G401 (cell line): ENCODE measurements at regions not wholly inside any gene's neighbourhood (a gene's known extent, or its start where the extent isn't known, plus 50 kb on each side); places are given as distances from the start of the nearest gene placed in this dataset.

Source experiments
- DNase-seq: peaks from one replicate; pipeline ENCODE4 v3.0.0-alpha.2; 2015; ENCODE audit warnings: low spot score
- in situ Hi-C: cut with HindIII; loops from 2 replicates; pipeline ENCODE4 v1.10.0; 2016; ENCODE audit warnings: low sequenced_read_pairs, mixed read lengths

- in situ Hi-C loops = no loop called here
- no peak for DNase-seq
Observed at GRCh38 chr6:23448281-23448680, 677.7 kb upstream of the NRSN1 start.

DNA sequence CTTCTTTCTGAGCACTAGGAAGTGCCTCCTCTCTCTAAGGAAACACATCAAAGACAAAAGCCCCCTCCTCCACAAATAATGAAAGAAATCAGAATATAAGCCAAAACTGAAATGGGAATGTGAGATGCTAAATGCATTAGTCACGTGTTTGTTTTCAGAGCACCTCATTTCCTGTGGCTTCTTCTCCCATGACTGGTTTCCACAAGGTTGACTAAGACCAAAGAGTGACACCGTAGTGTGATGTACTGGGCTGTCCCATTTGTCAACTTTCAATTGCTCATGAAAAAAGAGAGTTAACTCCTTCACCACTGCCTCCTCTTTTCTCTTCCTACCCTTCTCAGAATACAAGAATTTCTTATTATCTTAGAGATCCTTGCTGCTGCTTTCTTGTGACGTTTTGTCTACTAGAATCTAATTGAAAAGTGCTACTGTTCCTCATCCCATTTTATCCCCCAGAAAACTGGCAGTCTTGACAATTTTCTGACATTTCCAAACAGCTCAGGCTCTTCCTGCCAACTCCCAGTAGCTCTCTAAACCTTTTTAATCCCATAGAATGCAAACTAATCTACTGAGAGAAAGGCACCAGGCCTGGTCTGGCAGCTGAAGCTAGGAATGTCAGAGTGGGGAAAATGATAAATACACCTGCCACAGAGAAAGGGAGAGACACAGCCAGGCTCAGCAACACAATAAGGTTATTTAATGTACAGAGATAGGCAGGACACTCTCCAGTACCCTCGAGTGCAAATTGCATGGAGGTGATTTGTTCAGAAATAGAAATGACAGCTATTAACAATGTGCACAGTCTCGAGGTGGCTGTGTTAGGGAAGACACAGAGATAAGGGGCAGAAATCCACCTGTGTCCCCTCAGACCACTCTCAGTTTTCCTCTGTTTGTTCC is 671.7 kb upstream of the NRSN1 start:
- in situ Hi-C loops = no loop called here
- no peak for DNase-seq

DNA sequence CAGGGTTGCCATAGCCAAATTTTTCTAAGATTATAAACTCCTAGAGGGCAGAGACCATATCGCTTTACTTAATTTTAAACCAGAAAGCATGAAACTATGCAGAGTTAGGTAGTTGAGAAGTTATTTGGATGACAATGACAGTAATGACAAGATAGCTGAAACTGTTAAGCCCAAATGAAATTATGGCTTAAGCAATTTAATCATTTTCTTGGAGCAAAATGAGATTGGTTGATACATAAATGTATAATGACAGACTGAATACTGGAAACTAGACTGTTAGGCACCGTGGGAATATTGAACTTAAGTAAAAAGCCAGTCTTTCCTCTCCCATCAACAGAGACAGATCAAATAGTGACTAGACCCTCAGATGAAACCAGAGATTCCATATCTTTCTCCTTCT is 670.3 kb upstream of the NRSN1 start:
- no peak for DNase-seq
- in situ Hi-C loops = no loop called here

DNA sequence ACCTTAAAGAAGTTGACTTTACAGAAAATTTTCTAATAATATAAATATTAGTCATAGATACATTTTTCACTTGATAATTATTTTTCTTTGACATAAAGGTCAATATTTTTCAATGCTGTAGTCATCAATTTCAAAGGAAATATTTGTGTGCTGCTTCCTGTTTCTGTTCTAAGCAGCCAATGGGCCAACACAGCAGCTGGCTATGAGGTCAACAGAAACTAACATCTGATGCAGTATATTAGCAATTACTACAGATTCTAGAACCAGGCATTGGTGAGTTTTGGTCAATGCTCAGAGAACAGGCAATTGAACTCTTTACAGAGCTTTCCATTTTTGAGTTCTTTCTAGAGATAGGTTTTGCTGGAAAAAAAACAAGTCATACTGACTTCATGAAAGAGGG is 669.6 kb upstream of the NRSN1 start:
- DNase-seq = no peak
- in situ Hi-C loops = no loop called here

DNA sequence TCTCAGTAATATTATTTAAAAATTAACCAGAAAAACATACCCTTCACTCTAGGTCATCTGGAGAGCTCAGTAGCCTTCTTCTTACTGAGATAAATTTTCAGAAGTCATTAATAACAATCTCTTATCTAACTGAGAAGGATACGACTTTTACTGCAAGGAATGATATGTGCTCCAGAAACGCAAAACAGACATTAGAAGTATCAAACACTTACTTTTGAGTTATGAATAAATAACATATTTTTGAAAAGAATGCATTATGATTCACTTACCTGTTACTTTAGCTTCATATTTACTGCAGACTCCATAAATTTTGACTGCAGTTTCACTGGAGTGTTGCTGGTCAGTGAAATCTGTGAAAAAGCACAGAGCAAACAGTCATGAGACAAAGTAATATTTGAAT is 668.7 kb upstream of the NRSN1 start:
- DNase-seq = no peak
- in situ Hi-C loops = no loop called here

GRCh38 chr6:23465912-23466311 is 660.1 kb upstream of the NRSN1 start:
- no peak for DNase-seq
- in situ Hi-C loops = no loop called here

DNA sequence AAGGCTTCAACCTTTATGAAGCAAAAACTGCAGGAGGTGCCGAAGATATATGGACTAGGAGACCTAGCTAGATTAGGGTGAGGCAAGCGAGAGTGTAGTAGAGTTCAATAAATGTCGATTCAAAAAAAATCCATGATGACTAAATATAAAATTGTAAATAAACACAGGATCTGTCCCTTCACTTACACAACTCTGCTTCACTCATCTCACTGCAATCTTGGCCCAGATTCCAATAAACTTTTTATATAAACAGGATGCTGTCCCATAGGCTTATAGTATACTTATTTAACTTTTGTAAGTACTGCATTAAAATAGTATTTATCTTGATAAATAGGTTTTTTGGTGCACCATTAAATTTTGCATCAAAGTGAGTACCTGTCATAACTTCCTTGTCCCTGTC is 648.4 kb upstream of the NRSN1 start:
- DNase-seq = no peak
- in situ Hi-C loops = no loop called here

DNA sequence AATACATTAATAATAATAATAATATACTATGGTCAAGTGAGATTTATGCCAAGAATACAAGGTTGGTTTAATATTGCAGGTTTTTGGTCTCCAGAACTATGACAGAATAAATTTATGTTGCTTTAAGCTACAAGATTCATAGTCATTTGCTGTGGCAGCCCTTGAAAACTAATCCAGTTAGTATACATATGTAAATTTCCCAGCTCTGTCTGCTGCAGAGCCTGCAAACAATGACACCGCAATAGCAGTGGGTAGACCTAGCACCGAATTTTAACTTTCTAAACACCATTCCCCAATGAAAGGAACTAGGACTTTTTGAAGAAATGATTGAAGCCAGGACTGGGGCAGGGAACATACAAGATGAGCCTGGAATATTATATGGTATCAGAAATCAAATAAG is 647.7 kb upstream of the NRSN1 start:
- in situ Hi-C loops = no loop called here
- no peak for DNase-seq

GRCh38 chr6:23483896-23484295 is 642.1 kb upstream of the NRSN1 start:
- in situ Hi-C loops = no loop called here
- DNase-seq = no peak

- in situ Hi-C loops = no loop called here
- DNase-seq = no peak
Observed at GRCh38 chr6:23494367-23494766, 631.6 kb upstream of the NRSN1 start.

GRCh38 chr6:23498013-23498412 is 628.0 kb upstream of the NRSN1 start:
- DNase-seq = no peak
- in situ Hi-C loops = no loop called here

- in situ Hi-C loops = no loop called here
- no peak for DNase-seq
Observed at GRCh38 chr6:23499549-23499948, 626.5 kb upstream of the NRSN1 start.

- DNase-seq = no peak
- in situ Hi-C loops = no loop called here
Observed at GRCh38 chr6:23503173-23503572, 622.8 kb upstream of the NRSN1 start.

- no peak for DNase-seq
- in situ Hi-C loops = no loop called here
Observed at GRCh38 chr6:23505026-23505425, 621.0 kb upstream of the NRSN1 start.

DNA sequence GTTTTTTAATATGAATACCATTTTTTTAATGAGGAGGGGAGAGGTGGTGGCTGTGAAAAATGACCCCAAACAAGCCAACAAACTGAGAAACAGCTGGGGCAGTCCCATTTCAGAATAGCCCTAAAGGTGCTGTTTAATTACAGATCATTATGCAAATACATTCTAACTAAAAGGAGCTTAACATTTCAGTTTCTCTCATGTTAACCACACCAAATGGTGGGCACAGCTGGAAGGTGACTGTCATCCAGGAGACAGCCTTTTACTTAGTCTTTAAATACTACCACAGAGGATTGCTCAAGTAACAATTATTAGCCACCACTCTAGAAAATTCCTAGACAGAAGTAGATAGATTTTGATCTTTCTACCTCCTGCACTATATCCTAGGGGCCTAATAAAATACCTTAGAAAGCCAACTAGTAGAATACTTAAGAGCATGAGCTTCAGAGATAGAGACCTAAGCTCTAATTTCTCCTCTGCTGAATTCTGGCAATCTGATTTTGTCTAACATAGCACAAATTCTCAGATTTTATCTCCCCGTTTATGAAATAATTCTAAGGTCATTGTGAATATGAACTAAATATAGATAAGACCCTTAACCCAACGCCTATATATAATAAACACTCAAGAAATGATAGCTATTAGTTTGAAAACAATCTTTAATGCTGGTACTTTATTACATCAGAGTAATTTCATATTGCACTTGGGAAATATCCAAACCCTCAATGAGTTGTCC is 615.1 kb upstream of the NRSN1 start:
- DNase-seq = no peak
- in situ Hi-C loops = no loop called here

- DNase-seq = no peak
- in situ Hi-C loops = no loop called here
Observed at GRCh38 chr6:23511817-23512216, 614.2 kb upstream of the NRSN1 start.

DNA sequence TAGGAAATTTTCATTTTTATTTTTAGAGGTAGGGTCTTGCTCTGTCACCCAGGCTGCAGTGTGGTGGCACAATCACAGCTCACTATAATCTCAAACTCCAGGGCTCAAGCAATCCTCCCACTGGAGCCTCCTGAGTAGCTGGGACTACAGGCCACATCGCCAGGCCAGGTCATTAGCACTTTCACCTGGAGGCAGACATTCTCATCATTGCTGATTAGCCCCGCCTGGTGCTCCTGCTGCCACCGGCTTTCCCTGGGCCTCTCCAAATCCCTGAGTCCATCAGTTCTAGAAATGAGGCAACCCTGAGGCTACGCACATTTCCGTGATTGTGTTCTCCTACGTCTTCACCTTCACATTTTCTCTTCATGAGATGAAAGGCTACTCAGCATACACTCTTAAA is 607.7 kb upstream of the NRSN1 start:
- in situ Hi-C loops = no loop called here
- no peak for DNase-seq

DNA sequence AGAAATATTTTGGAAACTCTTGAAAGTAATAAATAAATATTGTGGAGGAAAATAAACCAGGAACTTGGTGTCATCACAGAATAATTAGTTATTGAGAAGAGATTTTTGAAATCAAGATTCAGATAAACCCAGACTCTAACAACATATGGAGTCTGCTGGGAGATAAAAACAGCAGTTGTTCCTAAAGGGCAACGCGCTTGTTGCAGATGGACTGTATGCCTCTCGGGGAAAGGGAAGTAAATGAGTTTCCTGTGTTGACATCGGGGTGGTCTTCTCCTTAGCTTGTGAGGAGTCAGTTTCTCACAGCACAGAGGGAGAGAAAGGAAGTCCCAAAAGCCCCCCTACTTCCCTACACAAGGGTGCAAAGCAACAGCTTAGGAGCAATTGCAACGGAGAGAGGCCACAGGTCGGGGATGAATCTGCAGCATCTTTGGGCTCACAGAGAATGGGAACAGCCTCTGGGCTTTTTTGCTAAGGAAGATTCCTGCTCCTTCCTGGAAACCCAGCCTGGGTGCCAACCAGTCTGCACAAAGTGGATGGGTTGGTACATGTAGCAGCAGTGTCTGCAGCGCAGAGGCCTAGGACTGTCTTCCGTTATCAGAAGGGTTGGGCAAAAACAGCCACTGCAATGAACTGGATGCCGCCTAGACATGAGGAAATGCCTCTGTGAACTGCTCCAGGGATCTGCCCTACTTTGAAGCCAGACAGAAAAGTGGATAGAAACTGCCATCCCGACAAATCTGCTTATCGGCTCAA is 603.0 kb upstream of the NRSN1 start:
- in situ Hi-C loops = no loop called here
- DNase-seq = no peak

DNA sequence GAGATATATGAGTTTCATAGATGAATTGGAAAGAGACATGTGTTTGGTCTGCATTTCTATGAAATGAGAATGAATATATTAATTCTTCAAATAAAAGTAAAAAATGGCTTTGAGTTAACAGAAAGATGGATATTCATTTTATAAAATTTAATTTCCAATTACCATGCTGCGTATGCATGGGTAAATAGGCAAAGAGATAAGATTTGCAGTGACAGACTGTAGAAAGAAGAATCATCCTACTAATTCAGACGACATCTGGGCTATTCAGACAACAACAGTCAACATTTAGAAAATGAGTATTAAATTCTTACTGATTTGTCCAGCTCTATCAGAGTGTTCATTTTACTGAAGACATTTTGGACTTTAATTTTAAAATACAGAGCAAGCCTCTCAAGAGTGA is 602.2 kb upstream of the NRSN1 start:
- no peak for DNase-seq
- in situ Hi-C loops = no loop called here

DNA sequence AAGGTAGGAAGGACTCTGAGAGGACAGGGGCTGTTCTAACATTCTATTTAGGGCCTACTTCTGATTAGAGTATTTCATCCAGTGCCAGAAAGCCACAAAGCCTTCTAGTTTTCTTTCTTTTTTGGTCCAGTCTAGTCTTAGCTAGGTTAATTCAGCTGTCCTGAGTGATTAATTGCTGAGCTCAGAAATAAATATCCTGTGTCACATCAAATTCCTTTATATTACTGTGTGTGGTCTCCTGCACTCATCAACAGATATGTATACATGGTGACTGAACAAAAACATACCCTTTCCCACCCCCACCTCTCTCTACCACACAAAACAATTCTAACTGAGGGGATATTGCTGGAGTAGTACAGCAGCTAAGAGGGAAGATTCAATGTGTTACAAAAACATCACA is 601.5 kb upstream of the NRSN1 start:
- in situ Hi-C loops = no loop called here
- no peak for DNase-seq
